Osteocyte (in vitro differentiated cells): ENCODE measurements at regions not wholly inside any gene's neighbourhood (a gene's known extent, or its start where the extent isn't known, plus 50 kb on each side); places are given as distances from the start of the nearest gene placed in this dataset.

Source experiments
- DNase-seq: peaks from one replicate; pipeline ENCODE4 v3.0.0; 2021; ENCODE audit warnings: mixed read lengths; ENCODE audit not compliant: unreplicated experiment; ENCODE audit errors: extremely low spot score
- H3K27ac Mint-ChIP-seq: one replicate; pipeline ENCODE4 v1.8.0; 2021; ENCODE audit warnings: mild to moderate bottlenecking, mixed read lengths; ENCODE audit not compliant: unreplicated experiment
- H3K27me3 Mint-ChIP-seq: one replicate; pipeline ENCODE4 v1.8.0; 2021; ENCODE audit warnings: mixed read lengths; ENCODE audit not compliant: unreplicated experiment
- H3K36me3 Mint-ChIP-seq: one replicate; pipeline ENCODE4 v1.8.0; 2021; ENCODE audit warnings: mixed read lengths; ENCODE audit not compliant: unreplicated experiment
- H3K4me1 Mint-ChIP-seq: one replicate; pipeline ENCODE4 v1.8.0; 2021; ENCODE audit warnings: mixed read lengths; ENCODE audit not compliant: unreplicated experiment
- H3K4me3 Mint-ChIP-seq: one replicate; pipeline ENCODE4 v1.8.0; 2021; ENCODE audit warnings: mild to moderate bottlenecking, moderate library complexity, mixed read lengths; ENCODE audit not compliant: unreplicated experiment
- H3K9me3 Mint-ChIP-seq: one replicate; pipeline ENCODE4 v1.8.0; 2021; ENCODE audit warnings: mixed read lengths; ENCODE audit not compliant: unreplicated experiment
- TF ChIP-seq, protein P1 (sequence below): fragments of 200-600 bp; sonication (generic); IDR thresholded peaks from 2 replicates; pipeline ENCODE4 v1.5.0; 2021; ENCODE audit warnings: antibody characterized with exemption, mild to moderate bottlenecking, moderate library complexity

DNA sequence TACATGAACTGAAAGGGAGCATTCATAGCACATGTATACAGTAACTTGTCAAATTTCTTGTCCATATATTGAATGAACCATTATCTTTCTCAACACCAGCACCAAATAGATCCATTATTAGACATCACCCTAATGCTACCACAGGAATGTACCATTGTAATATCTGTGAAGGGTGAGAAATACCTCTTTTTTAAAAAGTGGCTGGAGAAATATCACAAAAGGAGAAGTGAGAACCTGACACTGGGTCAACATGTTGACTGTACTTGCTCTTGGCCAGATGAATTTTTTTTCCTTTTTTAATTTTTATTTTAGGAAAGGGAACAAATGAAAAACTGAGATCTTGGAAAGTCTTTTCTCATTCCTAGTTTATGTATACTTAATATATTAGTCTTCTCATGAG is 63.5 kb downstream of the CAVIN2 start:
- Mint-ChIP-seq H3K4me3 (no peak overlapping the region), H3K27ac (no peak overlapping the region), H3K27me3 (peaks cover 11% of the 10 kb centered on the region), H3K9me3 (no peaks in the 10 kb centered on the region), H3K4me1 (no peaks in the 10 kb centered on the region), H3K36me3 (no peaks in the 10 kb centered on the region)
- no peak for DNase-seq
- TF ChIP-seq, protein P1, sequence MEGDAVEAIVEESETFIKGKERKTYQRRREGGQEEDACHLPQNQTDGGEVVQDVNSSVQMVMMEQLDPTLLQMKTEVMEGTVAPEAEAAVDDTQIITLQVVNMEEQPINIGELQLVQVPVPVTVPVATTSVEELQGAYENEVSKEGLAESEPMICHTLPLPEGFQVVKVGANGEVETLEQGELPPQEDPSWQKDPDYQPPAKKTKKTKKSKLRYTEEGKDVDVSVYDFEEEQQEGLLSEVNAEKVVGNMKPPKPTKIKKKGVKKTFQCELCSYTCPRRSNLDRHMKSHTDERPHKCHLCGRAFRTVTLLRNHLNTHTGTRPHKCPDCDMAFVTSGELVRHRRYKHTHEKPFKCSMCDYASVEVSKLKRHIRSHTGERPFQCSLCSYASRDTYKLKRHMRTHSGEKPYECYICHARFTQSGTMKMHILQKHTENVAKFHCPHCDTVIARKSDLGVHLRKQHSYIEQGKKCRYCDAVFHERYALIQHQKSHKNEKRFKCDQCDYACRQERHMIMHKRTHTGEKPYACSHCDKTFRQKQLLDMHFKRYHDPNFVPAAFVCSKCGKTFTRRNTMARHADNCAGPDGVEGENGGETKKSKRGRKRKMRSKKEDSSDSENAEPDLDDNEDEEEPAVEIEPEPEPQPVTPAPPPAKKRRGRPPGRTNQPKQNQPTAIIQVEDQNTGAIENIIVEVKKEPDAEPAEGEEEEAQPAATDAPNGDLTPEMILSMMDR: no peak
